D341Med (cell line): ENCODE measurements at regions not wholly inside any gene's neighbourhood (a gene's known extent, or its start where the extent isn't known, plus 50 kb on each side); places are given as distances from the start of the nearest gene placed in this dataset.

ENCODE experiments used
- DNase-seq: peaks from one replicate; pipeline ENCODE4 v3.0.0; 2012; ENCODE audit warnings: low spot score

GRCh38 chr3:157718800-157719199 is 215.6 kb upstream of the VEPH1 start:
- no peak for DNase-seq

GRCh38 chr3:157713101-157713500 is 209.9 kb upstream of the VEPH1 start:
- no peak for DNase-seq

GRCh38 chr3:157705258-157705657 is 202.0 kb upstream of the VEPH1 start:
- DNase-seq = no peak

GRCh38 chr3:157700405-157700804 is 197.2 kb upstream of the VEPH1 start:
- DNase-seq = no peak

- DNase-seq = no peak
These were observed 192.4 kb upstream of the VEPH1 start for GRCh38 chr3:157695586-157695985.

- DNase-seq = no peak
These were observed 191.9 kb upstream of the VEPH1 start for GRCh38 chr3:157695103-157695502.

GRCh38 chr3:157693762-157694161 is 190.5 kb upstream of the VEPH1 start:
- no peak for DNase-seq

- no peak for DNase-seq
These were observed 189.3 kb upstream of the VEPH1 start for GRCh38 chr3:157692468-157692867.

GRCh38 chr3:157683668-157684067 is 180.5 kb upstream of the VEPH1 start:
- no peak for DNase-seq

GRCh38 chr3:157672061-157672460 is 168.8 kb upstream of the VEPH1 start:
- DNase-seq = no peak

- DNase-seq = no peak
These were observed 168.4 kb upstream of the VEPH1 start for GRCh38 chr3:157671656-157672055.

- DNase-seq = no peak
These were observed 166.2 kb upstream of the VEPH1 start for GRCh38 chr3:157669416-157669815.

GRCh38 chr3:157667493-157667892 is 164.3 kb upstream of the VEPH1 start:
- no peak for DNase-seq

- DNase-seq = no peak
These were observed 159.0 kb upstream of the VEPH1 start for GRCh38 chr3:157662171-157662570.

GRCh38 chr3:157660847-157661246 is 157.6 kb upstream of the VEPH1 start:
- no peak for DNase-seq

- DNase-seq = no peak
These were observed 149.2 kb upstream of the VEPH1 start for GRCh38 chr3:157652366-157652765.

- no peak for DNase-seq
These were observed 147.5 kb upstream of the VEPH1 start for GRCh38 chr3:157650699-157651098.

GRCh38 chr3:157650172-157650571 is 147.0 kb upstream of the VEPH1 start:
- no peak for DNase-seq

GRCh38 chr3:157649511-157649910 is 146.3 kb upstream of the VEPH1 start:
- DNase-seq = no peak

- DNase-seq = no peak
These were observed 144.6 kb upstream of the VEPH1 start for GRCh38 chr3:157647820-157648219.

GRCh38 chr3:157639756-157640426 is 136.7 kb upstream of the VEPH1 start:
- DNase-seq = no peak

GRCh38 chr3:157637866-157638265 is 134.7 kb upstream of the VEPH1 start:
- DNase-seq = no peak

- DNase-seq = no peak
These were observed 130.0 kb upstream of the VEPH1 start for GRCh38 chr3:157633241-157633640.

GRCh38 chr3:157632075-157632474 is 128.9 kb upstream of the VEPH1 start:
- no peak for DNase-seq

GRCh38 chr3:157631478-157631877 is 128.3 kb upstream of the VEPH1 start:
- DNase-seq = no peak
